ENCODE measurements at regions not wholly inside any gene's neighbourhood (a gene's known extent, or its start where the extent isn't known, plus 50 kb on each side); places are given as distances from the start of the nearest gene placed in this dataset.
"Not testable (repeated sequence)": the region's sequence is repeated elsewhere in the genome, so short reads cannot be mapped to it uniquely, and the experiment has no call there.

DNA sequence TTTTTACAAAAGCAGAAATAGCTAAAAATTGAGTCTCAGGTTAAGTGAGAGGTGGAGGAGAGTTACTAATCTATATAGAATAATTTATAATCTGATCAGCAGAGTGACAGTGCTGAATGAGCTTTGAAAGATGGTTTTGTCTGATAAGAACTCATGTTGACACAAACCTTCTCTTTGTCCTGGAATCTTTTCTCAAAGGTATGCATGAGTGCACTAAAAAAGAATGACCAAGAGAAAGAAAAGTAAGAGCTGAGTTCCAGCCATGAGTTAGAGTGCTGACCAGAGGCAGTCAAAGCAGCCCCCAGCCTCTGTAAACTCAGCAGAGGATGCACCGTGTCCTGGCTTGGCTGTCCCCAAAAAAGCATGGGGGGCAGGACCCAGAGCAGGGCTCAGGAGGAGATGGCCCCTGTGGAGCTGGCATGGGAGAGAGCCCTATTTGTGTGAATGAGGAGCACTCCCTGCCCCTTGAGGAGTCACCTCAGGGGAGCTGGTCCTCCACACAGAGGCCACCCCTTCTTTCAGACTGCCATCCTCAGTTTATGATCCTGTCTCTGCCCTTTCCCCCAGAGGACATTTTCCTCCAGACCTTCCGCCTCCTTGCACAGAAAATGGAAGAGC lies 129.8 kb downstream of the SEC23A start:
- no peak for DNase-seq (ENCODE audit: low read depth, low spot score)

DNA sequence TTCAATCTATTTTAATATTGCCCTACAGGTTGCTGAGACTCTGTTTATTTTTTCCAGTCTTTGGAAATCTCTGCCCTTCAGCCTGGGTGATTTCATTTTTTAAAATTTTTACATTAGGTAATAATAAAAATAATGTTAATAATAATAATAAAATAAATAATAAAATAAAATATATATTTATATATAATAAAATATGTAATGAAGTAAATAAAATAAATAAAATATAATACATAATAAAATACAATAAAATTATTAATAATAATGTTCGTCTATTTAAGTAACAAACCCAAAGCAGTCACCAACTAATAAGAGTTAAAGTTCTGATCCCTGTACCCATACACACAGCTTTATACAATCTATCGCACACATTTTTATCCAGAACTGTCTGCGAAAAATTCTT lies 130.5 kb downstream of the SEC23A start:
- DNase-seq (ENCODE audit: low read depth, low spot score) = no peak

DNA sequence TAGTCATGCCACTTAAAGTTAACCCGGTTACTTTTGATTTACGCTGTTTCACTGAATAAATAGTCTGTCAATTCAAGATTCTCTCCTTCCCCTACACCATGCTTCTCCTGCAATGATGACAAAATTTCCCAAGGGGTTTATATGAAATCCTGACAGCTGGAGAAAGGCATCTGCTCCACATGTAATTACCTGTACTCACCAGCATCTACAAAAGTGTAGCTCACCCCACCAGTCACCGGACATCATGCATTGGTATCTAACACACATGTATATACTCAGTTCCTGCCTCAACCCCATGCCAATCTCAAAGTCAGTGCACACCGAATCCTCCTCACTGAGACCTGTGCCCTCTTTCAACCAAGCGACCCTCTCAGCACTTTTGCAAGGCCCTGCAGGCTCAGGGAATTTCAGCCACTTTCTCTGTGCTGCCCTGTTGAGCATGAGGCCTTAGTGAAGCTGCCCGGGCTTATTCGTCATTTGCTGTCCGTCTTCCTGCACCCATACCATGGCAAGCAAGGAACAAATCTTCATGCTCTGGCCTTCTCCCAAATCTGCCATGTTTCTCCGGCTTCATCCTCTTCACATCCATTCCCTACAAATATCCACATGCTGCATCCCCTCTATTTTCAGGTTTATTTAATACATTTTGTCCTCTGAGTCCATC lies 131.6 kb downstream of the SEC23A start:
- DNase-seq (ENCODE audit: low read depth, low spot score) = no peak

DNA sequence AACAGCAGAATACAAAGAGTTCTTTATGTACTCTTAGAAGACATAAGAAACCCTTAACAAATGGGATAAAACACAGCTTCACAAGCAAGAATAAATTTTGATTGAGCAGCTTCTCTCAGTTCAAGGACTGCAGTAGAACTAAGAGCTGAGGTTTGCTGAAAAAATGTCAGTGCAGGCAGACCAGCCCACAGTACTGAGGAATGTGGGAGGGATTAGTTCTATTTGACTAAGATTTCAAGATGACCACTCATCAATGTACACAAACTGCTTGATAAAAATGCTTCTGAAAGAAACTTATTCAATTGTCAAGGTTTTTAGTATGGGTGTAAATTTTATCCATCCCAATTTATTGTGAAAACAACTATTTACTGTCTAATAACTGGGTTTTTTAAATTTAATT lies 138.4 kb downstream of the SEC23A start:
- no peak for DNase-seq (ENCODE audit: low read depth, low spot score)

DNA sequence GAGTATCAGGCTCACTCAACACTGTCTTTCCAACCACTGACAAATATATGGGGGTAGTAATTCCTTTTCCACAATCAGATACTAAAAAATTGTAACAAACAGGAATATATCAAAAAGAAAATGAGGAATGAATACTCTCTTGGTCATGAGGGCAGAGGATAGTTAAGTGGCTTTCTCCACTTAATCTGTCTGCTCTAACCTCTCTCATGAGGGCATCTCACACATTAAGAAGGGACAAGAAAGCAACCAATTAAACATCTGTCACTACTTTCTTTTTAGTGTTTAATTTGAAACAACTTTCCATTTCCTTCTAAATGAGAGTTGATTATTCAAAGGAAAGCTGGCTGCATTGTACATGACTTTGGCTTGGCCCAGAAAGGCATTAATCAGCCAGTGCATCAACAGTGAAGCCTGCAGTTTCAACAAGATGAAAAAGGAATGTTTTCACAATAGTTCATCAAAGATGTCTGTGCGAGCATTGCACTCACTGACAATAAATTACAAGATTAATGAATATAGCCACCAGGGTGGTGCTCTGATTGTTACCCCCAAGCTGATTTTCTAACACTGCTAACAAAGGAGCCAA lies 142.0 kb downstream of the SEC23A start:
- DNase-seq (ENCODE audit: low read depth, low spot score) = no peak

DNA sequence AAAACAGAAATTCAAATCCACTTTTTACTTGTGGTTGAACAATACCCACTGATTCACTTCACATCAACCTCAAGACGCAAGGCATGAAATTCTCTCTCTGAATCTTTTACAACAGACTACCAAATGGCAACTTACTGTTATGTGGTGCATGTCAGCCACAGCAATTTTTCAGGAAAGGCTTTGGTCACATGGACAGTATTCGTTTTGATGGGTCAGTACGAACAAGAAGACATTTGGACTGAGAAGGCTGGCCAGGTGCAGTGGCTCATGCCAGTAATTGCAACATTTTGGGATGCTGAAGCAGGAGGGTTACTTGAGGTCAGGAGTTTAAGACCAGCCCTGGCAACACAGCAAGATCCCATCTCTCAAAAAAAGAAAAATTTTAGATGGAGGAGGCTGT lies 144.0 kb downstream of the SEC23A start:
- DNase-seq (ENCODE audit: low read depth, low spot score) = no peak

DNA sequence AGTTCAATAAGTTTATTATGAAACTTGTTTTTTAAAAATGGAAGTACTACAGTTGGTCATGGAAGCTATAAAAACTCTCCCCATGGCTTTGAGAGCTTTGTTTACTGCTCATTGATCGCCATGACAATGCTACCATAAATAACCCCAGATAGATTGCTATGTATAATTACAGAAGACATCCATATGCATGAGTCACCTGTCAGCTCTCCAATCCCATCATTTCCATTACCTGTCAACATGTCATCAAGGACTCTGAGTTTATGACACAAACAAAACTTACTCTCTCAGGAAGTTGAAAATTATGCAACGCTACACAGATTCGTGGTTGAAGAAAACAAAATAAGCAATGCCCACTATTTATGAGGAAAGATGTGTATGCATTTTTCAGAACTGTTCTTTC lies 144.4 kb downstream of the SEC23A start:
- DNase-seq (ENCODE audit: low read depth, low spot score) = no peak

DNA sequence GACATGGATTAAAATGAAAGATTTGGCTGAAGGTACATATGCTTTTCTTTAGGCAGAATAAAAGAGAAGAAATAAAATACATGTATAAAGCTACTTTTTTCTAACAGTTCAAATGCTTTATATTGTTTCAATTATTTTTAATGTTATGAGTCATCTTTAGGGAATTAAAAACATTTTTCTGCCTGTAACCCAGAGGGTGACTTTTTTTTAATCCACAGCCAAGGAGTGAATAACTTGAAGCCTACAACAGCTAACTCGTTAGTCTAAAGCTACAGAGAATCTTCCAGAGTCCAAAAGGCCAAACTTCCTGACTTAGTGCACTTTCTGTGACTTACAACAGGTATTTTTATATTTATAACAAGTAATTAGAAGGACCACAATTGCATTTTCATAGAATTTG lies 151.6 kb downstream of the SEC23A start:
- no peak for DNase-seq (ENCODE audit: low read depth, low spot score)

DNA sequence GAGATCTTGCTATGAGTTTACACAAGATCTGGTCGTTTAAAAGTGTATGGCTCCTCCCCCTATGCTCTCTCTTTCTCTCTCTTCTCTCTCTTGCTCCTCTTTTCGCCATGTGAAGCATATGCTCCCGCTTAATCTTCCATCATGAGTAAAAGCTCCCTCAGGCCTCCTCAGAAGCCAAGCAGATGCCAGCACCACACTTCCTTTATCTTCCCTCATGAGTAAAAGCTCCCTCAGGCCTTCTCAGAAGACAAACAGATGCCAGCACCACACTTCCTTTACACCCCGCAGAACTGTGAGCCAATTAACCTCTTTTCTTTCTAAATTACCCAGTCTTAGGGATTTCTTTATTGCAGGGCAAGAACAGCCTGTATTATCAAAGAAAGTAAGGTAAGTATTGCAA lies 152.4 kb downstream of the SEC23A start:
- no peak for DNase-seq (ENCODE audit: low read depth, low spot score)

DNA sequence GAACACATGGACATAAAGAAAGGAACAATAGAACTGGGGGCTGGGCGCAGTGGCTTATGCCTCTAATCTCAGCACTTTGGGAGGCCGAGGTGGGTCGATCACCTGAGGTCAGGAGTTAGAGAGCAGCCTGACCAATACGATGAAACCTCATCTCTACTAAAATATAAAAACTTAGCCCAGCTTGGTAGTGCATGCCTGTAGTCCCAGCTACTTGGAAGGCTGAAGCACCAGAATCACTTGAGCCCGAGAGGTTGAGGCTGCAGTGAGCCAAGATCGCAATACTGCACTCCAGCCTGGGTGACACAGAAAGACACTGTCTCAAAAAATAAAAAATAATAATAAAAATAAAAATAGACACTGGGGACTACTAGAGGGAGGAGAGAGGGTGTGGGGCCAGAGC lies 154.5 kb downstream of the SEC23A start:
- DNase-seq (ENCODE audit: low read depth, low spot score) = no peak

DNA sequence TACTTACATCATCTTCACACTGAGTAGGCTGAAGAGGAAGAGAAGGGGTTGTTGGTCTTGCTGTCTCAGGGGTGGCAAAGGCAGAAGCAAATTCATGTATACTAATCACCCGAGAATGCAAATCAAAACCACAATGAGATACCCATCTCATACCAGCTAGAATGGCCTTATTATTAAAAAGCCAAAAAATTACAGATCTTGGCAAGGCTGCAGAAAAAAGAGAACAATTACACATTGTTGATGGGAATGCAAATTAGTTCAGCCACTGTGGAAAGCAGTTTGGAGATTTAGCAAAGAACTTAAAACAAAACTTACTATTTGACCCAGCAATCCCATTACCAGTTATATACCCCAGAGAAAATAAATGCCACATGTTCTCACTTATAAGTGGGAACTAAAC lies 154.9 kb downstream of the SEC23A start:
- DNase-seq (ENCODE audit: low read depth, low spot score) = no peak

DNA sequence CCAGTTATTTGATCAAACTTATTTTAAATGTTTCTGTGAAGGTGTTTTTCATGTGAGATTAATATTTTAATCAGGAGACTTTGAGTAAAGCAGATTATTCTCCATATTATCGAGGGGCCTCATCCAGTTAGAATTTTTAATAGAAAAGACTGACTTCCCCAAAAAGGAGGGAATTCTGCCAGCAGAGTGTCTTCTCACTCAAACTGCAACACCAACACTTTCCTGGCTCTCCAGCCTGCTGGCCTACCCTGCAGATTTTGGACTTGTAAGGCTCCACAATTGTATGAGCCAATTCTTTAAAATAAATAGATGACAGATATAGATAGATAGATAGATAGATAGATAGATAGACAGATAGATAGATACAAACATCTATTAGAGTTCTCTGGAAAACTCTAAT lies 155.7 kb downstream of the SEC23A start:
- no peak for DNase-seq (ENCODE audit: low read depth, low spot score)

DNA sequence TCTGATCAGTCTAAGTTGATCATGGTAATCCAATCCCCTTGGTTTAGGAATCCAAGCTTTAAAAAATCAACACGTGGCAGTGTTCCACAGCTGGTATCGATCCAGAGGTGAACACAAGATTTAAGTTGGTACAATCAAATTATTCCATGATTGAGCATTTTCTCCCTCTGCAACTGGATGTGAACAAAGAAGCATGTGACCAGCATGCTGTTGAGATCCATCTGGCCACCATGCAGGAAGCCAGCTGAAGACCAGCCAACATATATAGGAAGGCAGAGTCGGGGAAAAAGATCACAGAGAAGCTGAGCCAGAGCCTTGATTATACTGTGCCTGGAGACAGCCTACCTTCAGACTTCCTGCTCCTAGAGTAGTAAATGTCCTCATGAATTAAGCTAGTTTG lies 158.3 kb downstream of the SEC23A start:
- DNase-seq (ENCODE audit: low read depth, low spot score) = no peak

DNA sequence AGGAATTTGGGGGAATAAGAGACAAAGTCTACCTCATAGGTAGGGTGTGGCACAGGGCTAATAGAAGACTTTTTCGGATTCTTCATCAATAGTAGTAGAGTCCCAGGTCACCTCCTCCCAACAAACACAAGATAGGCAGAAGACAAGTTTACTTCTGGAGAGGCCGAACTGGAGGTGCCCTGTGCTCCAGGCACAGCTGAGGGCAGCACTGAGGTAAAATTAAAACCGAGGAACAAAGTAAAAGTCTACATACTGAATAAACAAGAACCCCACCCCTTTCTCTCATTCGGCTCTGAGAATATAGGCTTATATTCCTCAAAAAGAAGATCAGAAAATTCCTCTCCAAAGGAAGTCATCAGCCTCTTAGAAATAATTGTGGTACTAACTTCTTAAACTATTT lies 161.5 kb downstream of the SEC23A start:
- DNase-seq (ENCODE audit: low read depth, low spot score) = no peak

DNA sequence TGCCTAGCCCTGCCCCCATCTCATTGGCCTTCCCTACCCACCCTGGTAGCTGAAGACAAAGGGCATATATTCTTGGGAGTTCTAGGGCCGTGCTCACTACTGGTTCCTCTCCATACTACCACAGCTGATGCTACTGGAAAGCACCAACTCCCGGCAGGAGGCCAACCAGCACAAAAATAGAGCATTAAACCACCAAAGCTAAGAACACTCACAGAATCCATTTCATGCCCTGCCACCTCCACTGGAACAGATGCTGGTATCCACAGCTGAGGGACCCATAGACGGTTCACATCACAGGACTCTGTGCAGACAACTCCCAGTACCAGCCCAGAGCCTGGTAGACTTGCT lies 170.4 kb downstream of the SEC23A start:
- not testable (repeated sequence) for DNase-seq (ENCODE audit: low read depth, low spot score)

DNA sequence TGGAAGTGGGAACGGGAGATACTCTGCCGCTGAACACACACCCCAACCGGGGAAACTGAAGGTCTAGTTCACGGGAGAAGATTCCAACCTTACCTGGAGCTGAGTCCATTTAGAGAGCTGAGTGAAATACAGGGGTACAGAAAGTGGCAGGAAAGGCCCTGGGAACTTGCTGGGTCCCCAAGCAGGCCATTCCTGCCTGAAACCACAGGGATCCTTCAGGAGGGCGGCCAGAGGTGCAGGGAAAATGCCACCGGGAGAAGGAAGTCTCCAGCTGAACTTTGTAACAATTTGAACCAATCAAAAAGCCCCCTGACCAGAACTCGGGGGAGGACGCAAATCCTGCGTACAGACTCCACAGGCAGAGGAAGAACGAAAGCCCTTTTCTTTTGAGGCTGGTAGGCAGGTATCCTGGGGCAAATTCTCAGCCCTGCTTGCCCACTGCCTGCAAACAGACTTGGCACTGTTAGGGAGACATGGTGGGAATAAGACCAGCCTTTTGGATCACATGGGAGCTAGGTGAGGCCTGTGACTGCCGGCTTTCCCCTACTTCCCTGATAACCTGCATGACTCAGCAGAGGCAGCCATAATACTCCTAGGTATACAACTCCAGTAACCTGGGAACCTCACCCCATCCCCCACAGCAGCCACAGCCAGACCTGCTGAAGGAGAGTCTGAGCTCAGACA lies 170.9 kb downstream of the SEC23A start:
- DNase-seq (ENCODE audit: low read depth, low spot score) = no peak

DNA sequence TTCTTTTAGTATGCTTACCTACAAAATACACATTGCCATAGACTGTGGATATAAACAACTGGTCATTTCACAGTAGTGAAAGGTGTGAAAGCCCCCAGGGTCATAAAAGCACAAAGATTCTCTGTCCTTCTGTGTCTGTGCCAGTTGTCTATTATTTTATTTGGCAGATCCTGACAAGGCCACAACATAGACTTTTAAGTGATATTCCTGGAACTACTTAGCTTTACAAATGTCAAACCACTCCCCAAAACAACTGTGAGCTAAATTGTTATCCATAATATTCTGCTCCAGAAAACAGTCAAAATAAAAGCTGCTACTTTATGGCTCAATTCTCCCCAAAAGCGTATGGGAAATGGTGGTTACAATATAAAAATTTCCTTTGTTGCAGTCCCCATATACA lies 172.1 kb downstream of the SEC23A start:
- no peak for DNase-seq (ENCODE audit: low read depth, low spot score)

DNA sequence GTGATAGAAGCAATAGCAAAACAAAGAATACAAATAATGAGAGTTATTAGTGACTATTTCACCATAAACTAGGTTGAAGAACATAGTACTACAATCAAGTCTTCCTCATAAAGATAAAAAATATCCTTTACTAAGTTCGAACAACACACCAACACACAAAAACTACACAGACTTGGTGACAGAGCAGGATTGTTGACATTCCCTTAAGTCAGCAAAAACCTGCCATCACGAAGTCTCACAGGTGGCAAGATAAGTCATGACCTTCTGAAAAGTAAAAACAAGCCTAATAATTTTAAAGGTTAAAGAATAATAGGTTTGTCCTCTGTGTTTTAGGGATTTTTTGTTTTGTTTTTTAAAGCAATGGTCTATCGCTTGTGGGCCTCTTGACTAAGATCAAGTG lies 173.0 kb downstream of the SEC23A start:
- DNase-seq (ENCODE audit: low read depth, low spot score) = no peak

DNA sequence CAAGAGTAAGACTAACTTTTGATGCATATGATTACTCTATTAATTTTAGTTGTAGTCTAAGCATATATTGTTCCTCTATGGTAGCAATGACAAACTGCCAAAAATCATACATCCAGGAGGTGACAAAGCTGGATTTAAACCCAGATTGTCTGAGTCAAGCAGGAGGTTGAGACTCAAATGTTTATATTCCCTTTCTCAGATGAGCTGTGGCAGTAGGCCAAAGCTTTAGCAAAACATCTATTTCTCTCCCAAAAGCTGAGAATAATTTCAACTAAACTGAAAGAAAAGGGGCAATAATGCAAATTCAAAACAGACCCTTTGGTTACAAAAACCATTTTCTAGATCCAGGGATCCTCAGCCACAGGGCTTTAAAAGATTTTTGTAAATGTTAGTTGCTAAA lies 173.6 kb downstream of the SEC23A start:
- no peak for DNase-seq (ENCODE audit: low read depth, low spot score)

DNA sequence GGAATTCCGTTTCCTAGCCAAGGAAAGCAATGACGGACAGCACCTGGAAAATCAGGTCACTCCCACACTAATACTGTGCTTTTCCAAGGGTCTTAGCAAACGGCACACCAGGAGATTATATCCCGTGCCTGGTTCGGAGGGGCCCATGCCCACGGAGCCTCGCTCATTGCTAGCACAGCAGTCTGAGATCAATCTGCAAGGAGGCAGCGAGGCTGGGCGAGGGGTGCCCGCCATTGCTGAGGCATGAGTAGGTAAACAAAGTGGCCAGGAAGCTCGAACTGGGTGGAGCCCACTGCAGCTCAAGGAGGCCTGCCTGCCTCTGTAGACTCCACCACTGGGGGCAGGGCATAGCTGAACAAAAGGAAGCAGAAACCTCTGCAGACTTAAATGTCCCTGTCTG lies 181.1 kb downstream of the SEC23A start:
- not testable (repeated sequence) for DNase-seq (ENCODE audit: low read depth, low spot score)

DNA sequence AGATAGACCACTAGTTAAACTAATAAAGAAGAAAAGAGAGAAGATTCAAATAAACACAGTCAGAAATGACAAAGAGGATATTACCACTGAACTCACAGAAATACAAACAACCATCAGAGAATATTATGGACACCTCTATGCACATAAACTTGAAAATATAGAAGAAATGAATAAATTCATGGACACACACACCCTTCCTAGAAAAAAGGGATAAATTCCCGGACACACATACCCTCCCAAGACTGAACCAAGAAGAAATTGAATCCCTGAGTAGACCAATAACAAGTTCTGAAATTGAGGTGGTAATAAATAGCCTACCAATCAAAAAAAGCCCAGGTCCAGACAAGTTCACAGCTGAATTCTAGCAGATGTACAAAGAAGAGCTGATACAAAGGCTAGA lies 187.9 kb downstream of the SEC23A start:
- no peak for DNase-seq (ENCODE audit: low read depth, low spot score)

DNA sequence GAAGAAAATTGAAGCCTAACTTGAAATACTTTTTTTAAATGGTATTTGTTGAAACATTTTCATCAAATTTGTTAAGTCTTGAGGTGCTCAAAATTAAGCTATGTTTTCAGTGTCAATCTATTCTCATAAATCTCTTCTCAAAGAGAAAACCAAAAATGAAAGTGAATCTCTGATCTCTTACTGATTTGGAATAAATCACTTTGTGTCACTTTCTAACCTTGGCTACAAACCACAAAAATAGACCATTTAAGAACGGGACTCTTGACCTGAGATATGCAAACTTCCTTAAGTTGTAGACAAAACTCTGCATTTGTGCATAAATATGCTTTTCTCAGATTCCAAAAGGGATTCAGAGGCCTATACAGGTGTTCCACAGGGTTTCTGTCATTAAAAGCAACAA lies 192.9 kb downstream of the SEC23A start:
- DNase-seq (ENCODE audit: low read depth, low spot score) = no peak

DNA sequence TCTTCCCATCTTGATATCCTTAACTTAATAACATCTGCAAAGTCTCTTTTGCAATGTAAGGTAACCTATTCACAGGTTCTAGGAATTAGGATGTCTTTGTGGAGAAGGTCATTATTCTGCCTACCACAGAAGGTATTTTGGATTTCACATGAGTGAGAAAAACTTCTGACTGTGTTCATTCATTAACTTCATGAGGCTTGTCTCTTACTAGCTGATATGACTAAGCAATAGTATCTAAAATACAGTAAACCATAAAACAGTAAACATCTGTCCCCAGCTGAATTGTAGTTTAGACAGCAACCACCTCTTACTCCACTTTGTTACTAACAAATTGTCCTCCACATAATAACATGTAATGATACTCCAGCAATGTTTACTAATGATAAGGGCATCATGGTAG lies 198.1 kb downstream of the SEC23A start:
- DNase-seq (ENCODE audit: low read depth, low spot score) = no peak
